ENCODE measurements at regions not wholly inside any gene's neighbourhood (a gene's known extent, or its start where the extent isn't known, plus 50 kb on each side); places are given as distances from the start of the nearest gene placed in this dataset.

DNA sequence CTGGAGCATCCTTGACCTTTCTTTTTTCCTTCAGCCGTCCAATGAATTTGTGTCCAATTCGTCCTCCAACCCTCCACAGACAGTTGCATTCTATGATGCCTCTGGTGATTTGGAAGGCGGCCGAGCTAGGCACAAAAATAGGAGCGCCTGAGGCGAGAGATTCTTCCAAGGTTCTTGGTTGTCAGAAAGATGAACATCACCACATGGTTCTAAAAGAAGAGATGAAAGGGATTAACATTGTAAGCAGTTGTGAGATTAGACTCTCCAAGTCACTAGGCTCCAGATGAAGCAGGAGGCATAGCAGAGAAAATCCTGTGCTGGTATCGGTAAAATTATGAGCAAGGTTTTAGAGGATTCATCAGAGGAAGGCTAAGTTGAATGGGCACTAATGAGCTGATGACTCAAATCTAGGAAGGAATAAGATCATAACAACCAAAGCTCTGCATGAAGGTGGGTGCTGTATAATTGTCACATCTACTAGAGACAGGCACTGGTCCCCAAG lies 75.4 kb upstream of the MAP4K3 start:
- DNase-seq (ENCODE audit: low read depth), result no peak
- TF ChIP-seq, protein P1, sequence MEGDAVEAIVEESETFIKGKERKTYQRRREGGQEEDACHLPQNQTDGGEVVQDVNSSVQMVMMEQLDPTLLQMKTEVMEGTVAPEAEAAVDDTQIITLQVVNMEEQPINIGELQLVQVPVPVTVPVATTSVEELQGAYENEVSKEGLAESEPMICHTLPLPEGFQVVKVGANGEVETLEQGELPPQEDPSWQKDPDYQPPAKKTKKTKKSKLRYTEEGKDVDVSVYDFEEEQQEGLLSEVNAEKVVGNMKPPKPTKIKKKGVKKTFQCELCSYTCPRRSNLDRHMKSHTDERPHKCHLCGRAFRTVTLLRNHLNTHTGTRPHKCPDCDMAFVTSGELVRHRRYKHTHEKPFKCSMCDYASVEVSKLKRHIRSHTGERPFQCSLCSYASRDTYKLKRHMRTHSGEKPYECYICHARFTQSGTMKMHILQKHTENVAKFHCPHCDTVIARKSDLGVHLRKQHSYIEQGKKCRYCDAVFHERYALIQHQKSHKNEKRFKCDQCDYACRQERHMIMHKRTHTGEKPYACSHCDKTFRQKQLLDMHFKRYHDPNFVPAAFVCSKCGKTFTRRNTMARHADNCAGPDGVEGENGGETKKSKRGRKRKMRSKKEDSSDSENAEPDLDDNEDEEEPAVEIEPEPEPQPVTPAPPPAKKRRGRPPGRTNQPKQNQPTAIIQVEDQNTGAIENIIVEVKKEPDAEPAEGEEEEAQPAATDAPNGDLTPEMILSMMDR (IDR thresholded peaks at IDR 0.05; ENCODE audit: control insufficient read depth, insufficient read depth, low read depth, low read length, missing control alignments), result no peak
- H3K4me3 ChIP-seq (ENCODE audit: control insufficient read depth, low read depth, low read length), result no peak overlapping the region

DNA sequence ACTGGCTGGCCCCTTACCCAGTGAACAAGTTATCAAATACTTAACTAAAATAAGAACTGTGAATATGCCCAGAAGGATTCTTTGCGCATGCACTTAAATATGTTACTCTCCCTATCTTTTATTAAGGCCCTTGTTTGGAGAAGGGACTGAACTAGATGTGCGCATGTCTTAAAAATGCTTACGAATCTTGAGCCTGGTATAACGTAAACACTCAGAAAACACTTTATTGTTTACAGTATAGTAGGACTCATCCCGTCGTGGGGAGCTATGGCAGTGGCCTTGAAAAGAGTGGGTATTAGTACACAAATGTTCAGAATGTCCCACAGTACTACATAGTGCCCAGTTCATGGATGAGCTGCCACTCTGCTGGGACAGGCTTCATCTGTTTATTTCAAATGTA lies 75.9 kb upstream of the MAP4K3 start:
- TF ChIP-seq, protein P1 (IDR thresholded peaks at IDR 0.05; ENCODE audit: control insufficient read depth, insufficient read depth, low read depth, low read length, missing control alignments), result no peak
- no peak for DNase-seq (ENCODE audit: low read depth)
- H3K4me3 ChIP-seq (ENCODE audit: control insufficient read depth, low read depth, low read length), result no peak overlapping the region

DNA sequence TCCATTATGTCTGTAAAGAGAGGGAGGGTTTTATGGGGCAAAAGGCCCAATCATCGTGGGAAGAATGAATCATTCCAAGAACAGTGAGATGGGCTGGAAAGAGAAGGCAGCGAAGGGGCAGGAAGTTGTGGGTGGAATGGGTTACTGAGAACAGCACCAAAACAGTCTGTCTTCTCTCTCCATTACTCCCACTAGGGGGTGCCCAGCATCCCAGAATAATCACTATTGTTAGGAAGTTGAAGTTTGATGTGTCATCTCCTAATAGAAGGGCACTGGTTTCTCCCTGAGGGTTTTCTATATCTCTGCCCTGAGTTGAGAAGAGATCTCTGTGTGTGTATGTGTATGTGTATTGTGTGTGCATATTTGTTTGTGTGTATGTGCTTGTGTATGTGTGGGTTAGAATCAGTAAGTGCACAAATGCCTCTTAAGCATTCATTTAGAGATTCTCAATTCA lies 76.6 kb upstream of the MAP4K3 start:
- H3K4me3 ChIP-seq (ENCODE audit: control insufficient read depth, low read depth, low read length), result no peak overlapping the region
- TF ChIP-seq, protein P1 (IDR thresholded peaks at IDR 0.05; ENCODE audit: control insufficient read depth, insufficient read depth, low read depth, low read length, missing control alignments), result peak; percentile 84
- DNase-seq (ENCODE audit: low read depth), result peak; percentile 93

DNA sequence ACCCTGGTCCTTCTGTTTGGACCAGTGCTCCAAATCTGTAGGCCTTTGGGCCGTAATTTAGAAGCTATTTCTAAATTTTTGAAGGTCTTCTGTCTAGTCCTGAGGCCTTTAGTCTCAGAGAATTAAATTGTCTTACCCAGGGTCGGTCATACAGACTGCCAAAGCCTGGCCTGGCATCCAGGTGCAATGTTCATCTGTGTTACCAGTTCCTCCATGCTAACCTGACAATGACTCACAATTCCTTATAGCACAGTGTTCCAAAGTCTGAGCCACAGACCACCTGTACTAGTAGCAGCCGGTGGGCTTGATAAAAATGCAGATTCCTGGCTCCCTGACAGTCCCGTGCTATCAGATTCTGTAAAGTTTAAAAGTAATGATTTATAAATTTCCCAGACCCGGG lies 77.7 kb upstream of the MAP4K3 start:
- TF ChIP-seq, protein P1 (IDR thresholded peaks at IDR 0.05; ENCODE audit: control insufficient read depth, insufficient read depth, low read depth, low read length, missing control alignments), result no peak
- no peak for DNase-seq (ENCODE audit: low read depth)
- H3K4me3 ChIP-seq (ENCODE audit: control insufficient read depth, low read depth, low read length), result no peak overlapping the region

DNA sequence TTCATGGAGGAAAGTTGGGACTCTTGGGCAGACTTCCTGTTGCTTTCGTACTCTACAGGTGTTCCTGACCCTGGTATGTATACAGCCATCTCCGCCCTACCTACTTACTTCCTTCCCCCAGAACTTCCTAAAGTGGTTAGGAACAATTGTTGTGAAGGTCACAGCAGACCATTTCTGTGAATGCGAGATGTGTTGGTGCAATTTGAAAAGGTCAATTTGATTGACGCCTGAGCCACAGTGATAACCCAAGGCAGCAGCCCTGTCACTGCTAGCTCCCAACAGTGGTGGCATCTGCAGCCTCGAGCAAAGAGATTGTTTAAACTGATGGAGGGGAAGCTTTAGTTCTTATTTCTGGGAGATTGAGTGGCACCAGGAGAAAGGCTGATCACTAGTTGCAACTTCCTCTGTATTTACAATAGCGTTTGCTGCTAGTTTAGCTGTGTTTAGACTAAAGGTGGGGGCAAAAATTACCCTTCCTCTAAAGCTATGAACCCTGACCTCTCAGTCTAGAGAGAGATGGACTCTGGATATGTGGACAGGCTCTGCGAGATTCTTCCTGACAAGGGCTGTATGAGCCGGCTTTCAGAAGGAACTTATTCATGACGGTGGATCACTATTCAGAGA lies 78.3 kb upstream of the MAP4K3 start:
- TF ChIP-seq, protein P1 (IDR thresholded peaks at IDR 0.05; ENCODE audit: control insufficient read depth, insufficient read depth, low read depth, low read length, missing control alignments), result no peak
- DNase-seq (ENCODE audit: low read depth), result no peak
- no peak overlapping the region for H3K4me3 ChIP-seq (ENCODE audit: control insufficient read depth, low read depth, low read length)

DNA sequence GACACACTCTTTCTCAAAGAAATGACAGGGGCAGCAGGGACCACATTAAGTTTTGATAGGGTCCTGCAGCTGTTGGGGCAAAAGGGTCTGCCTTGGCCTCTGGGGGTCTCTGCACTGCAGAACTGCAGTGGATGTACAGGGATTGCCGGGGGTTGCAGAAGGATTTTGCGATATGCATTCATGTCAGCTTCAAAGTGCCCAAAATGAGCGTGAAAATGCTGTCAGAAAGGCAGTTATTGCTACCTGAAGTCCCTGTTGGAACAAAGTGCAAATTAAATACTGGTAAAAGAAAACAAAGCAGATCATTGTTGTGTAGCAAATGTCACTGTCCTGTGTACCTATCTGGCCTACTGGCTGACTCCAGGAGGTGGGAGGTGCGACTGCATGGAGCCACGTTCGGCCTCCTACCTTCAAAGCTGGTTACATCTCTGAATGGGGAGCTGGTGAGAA lies 78.8 kb upstream of the MAP4K3 start:
- TF ChIP-seq, protein P1 (IDR thresholded peaks at IDR 0.05; ENCODE audit: control insufficient read depth, insufficient read depth, low read depth, low read length, missing control alignments), result no peak
- no peak overlapping the region for H3K4me3 ChIP-seq (ENCODE audit: control insufficient read depth, low read depth, low read length)
- no peak for DNase-seq (ENCODE audit: low read depth)

Measured in AG09309 (cell line).